Skeletal muscle cell (primary cell): ENCODE measurements at regions not wholly inside any gene's neighbourhood (a gene's known extent, or its start where the extent isn't known, plus 50 kb on each side); places are given as distances from the start of the nearest gene placed in this dataset.
"Not testable (repeated sequence)": the region's sequence is repeated elsewhere in the genome, so short reads cannot be mapped to it uniquely, and the experiment has no call there.

Experiments used
- DNase-seq: peaks from one replicate; pipeline ENCODE4 v3.0.0-alpha.2; 2010; ENCODE audit warnings: low read depth
- H3K4me3 ChIP-seq: 2 replicates; pipeline ENCODE4 v1.5.1; 2011; ENCODE audit warnings: low read depth, mild to moderate bottlenecking, control low read depth, low read length, moderate library complexity

GRCh38 chr14:49287004-49287403 is 299.2 kb downstream of the RPS29 start:
- no peak overlapping the region for H3K4me3 ChIP-seq
- no peak for DNase-seq

DNA sequence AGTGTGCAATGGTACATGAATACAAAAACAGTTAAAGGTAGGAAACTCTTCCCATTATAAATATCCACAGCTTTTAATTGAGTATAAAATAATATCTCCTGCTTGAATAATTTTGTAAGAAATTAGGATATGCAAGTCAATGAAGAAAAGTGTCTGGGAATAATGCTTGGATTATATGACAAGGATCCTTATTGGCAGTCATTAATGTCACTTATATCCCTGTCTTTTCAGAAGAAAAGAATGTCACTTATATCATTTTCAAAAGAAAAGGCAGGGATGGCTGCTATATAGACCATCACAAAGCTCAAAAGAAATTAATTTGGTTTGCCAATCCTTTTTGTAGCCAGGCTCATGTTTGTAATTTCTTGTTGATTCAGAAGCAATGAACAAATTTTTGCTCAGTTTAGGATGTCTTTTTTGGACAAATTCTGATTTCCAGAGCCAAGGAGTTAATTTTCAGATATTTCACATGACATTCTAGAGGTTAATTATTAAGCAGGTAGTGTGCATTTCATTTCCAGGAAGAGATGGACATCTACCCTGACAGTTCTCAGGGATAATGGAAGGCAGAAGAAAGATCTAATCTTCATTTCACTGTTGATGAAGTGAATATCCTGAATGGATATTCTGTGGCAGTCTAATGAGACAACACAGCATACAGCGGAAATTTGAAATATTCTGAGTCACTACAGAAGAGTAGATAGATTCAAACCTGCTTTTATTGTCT is 299.8 kb downstream of the RPS29 start:
- DNase-seq, result no peak
- H3K4me3 ChIP-seq, result no peak overlapping the region

GRCh38 chr14:49280566-49280965 is 305.6 kb downstream of the RPS29 start:
- no peak overlapping the region for H3K4me3 ChIP-seq
- no peak for DNase-seq

GRCh38 chr14:49250517-49250916 is 335.7 kb downstream of the RPS29 start:
- DNase-seq, result no peak
- no peak overlapping the region for H3K4me3 ChIP-seq

- H3K4me3 ChIP-seq, result no peak overlapping the region
- DNase-seq, result no peak
These were observed 336.1 kb downstream of the RPS29 start for GRCh38 chr14:49250109-49250508.

DNA sequence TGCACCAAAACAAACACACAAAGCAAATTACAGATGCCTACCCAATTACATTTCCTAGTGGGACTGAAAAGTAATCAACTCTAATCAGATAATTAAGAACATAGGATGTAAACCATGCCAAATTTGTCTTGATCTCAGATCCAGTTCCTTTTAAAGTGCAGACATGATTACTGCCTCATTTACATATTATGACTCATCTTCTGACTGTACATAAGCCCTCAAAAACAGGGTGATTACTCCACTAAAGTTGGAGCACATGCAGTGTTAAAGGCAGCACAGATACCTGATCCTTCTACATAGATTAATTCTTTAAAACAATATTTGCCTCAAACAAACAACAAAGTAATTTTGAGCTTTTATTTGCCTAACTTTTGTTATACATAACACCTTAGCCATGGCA is 337.2 kb downstream of the RPS29 start:
- DNase-seq, result no peak
- no peak overlapping the region for H3K4me3 ChIP-seq

DNA sequence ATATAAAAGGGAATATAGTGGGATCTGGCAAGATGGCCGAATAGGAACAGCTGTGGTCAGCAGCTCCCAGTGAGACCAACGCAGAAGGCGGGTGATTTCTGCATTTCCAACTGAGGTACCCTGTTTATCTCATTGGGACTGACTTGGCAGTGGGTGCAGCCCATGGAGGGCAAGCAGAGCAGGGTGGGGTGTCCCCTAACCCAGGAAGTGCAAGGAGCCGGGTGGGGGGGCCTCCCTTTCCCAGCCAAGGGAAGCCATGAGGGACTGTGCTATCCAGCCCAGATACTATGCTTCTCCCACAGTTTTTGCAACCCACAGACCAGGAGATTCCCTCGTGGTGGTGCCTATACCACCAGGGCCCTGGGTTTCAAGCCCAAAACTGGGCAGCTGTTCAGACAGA is 342.4 kb downstream of the RPS29 start:
- not testable (repeated sequence) for H3K4me3 ChIP-seq, DNase-seq

- no peak overlapping the region for H3K4me3 ChIP-seq
These were observed 345.8 kb downstream of the RPS29 start for GRCh38 chr14:49240383-49240782.

DNA sequence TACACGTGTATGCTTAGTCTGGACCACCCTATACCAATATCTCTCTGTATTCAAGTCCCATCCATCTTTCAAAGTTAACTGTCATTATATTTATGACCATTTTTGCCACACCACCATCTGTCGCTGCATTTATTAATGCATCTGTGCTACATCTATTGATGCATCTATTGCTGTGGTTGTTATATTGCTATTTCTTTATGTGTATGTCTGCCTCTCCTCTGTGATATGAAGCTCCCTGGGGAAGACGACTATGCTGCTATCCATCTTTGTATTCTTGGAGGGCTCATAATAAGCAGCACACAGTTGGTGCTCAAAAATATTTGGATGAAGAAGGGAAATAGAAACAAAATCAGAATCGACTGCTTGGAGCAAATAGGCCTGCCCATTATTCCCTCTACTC is 357.6 kb downstream of the RPS29 start:
- no peak for DNase-seq
- H3K4me3 ChIP-seq, result no peak overlapping the region

More at GRCh38 chr14:49240383-49240782, 345.8 kb downstream of the RPS29 start:
- DNase-seq, result no peak

- DNase-seq, result no peak
- H3K4me3 ChIP-seq, result no peak overlapping the region
These were observed 364.9 kb downstream of the RPS29 start for GRCh38 chr14:49221316-49221715.

DNA sequence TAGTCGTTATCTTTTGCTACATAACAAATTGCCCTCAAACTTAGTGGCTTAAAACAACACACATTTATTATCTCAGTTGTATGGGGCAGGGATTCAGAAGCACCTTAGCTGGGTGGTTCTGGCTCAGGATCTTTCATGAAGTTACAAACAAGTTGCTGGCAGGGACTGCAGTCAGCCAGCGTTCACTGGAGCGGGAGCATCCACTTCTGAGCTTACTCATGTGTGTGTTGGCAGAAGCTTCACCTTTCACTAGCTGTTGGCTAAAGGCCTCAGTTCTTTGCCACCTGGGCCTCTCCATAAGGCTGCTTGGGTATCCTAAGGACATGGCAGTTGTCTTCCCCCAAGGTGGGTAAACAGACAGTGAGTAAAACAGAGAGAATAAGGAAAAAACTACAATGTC is 365.7 kb downstream of the RPS29 start:
- DNase-seq, result no peak
- H3K4me3 ChIP-seq, result no peak overlapping the region

DNA sequence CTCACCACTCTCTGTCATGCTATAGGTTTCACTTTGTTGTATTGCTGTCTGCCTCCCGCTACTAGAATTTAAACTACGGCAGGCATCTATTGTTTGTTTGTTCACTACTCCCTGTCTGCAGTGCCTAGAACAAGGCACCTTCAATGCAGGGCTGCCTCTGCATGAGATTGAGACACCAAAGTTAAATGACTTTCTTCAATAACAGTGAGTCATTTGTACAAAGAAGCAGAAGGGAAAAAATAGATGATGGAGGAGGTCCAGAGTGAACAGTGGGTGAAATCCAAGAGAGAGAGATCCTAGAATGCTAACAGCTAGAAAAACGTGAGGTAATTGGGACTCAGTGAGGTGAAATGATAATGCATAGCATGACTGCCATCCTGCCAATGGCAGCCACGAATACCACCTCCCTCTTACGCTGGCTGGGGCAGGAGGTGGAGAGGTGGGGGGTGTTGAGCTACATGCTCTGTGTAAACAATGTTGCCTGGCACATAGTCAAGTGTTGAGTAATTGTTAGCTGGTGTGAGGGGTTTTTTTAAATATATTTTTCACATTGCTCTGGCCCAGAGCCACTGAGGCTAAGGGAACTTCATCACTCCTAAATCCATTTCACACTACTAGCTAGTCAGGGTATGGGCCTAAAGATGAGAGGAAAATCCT is 367.6 kb downstream of the RPS29 start:
- peak; percentile 15 for DNase-seq
- no peak overlapping the region for H3K4me3 ChIP-seq

DNA sequence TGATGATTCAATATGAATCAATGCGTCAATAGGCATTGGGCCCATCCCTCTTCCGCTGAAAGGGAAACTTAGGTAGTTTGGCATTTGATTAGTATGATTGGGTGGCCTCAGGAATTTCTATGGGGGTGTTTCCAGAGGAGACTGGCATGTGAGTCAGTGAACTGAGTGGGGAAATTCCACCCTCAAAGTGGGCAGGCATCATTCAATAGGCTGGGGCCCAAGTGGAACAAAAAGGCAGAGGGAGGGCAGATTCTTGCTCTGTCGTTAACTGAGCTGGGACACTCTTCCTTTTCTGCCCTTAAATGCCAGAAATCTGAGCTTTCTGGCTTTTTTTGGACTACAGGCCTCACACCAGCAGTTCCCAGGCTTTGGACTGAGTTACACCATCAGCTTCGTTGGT is 373.5 kb downstream of the RPS29 start:
- DNase-seq, result no peak
- no peak overlapping the region for H3K4me3 ChIP-seq

- H3K4me3 ChIP-seq, result no peak overlapping the region
- no peak for DNase-seq
These were observed 376.8 kb downstream of the RPS29 start for GRCh38 chr14:49209416-49209815.

DNA sequence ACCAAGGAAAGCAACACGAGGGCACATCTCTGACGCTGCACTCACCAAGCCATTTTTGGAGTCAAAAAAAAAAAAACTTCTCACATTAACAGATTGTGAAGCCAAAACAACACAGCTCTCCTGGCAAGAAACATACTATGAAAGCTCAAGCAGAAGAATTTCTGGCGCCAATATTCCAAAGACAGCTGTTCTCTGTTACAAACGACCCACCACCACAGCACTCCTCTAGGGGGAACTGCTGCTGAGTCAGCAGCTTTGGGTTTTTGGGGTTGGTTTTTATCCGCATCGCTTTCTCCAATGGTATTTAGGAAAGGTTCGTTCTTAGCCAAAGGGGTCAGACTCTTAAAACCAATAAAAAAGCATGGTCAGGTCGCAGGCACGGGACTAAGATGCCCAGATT is 379.4 kb downstream of the RPS29 start:
- no peak for DNase-seq
- no peak overlapping the region for H3K4me3 ChIP-seq

- no peak overlapping the region for H3K4me3 ChIP-seq
- no peak for DNase-seq
These were observed 382.5 kb downstream of the RPS29 start for GRCh38 chr14:49203676-49204075.

DNA sequence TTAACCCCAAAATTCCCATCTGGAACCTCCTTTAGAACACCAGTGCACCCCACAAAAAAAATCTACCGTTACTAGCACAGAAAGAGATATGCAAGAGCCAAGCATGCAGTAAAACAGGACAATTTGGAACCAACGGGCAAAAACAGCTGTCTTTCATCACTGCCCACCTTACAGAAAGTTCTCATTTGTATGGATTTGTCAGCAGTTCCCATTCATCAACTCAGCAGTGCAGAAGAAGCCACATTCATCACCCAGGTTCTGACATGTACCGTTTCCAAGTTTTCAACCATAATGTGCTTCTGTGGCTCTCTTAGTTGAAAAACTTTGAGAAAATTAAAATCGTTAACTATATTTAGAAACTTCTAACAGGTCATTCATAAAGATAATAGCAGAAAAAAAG is 387.0 kb downstream of the RPS29 start:
- H3K4me3 ChIP-seq, result no peak overlapping the region
- no peak for DNase-seq

DNA sequence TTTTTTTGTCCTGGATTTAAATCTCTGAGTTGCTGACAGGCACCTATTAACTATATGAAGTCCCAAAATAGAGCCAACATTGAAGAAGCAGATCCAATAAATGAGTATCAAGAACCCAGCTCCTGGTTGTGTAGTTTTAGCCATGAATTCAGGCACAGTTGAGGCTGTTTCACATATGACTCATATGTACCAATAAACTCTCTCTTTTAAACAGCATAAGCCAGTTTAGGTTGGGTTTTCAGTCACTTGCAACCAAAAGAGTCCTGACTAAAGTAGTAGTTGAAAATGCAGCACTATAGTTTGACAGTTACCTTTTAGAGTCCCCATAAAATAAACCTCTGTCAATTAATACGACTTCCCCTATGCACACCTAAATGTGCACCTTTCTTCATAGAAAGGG is 389.9 kb downstream of the RPS29 start:
- H3K4me3 ChIP-seq, result no peak overlapping the region
- DNase-seq, result no peak

DNA sequence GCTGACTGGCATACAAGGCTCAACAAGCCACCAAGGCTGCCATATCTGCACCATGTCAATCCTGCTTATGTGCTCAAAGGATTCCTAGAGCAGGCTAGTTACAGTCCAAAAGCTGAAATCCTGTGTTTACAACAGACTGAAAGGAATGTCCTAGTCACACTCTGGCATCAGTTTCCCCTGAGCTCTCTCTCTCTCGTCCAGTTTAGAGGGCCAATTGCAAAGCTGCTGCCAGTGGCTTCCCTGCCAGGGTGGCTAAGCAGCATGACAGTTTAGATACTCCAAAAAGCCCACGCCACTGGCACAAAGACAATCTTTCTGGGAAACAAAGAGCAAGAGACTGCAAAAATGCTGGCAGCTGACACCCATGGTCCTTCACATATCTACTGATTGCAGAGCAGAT is 392.1 kb downstream of the RPS29 start:
- H3K4me3 ChIP-seq, result no peak overlapping the region
- no peak for DNase-seq

- DNase-seq, result no peak
- H3K4me3 ChIP-seq, result no peak overlapping the region
These were observed 392.7 kb downstream of the RPS29 start for GRCh38 chr14:49193332-49194065.

- no peak for DNase-seq
- no peak overlapping the region for H3K4me3 ChIP-seq
These were observed 394.8 kb downstream of the RPS29 start for GRCh38 chr14:49191380-49191779.
